HG03558 (cell line): ENCODE measurements at regions not wholly inside any gene's neighbourhood (a gene's known extent, or its start where the extent isn't known, plus 50 kb on each side); places are given as distances from the start of the nearest gene placed in this dataset.
A peak's percentile ranks its signal among the peaks of the same experiment; 100 is the strongest.

Experiments
- ATAC-seq: cut with Tn5 transposase; IDR thresholded peaks from one replicate; pipeline ENCODE4 v1.9.1; 2021; ENCODE audit warnings: moderate number of reproducible peaks; ENCODE audit not compliant: unreplicated experiment; ENCODE audit errors: extremely low read depth

- ATAC-seq, result no peak
Measured at GRCh38 chr5:110021251-110021650, 331.5 kb downstream of the MAN2A1 start.

DNA sequence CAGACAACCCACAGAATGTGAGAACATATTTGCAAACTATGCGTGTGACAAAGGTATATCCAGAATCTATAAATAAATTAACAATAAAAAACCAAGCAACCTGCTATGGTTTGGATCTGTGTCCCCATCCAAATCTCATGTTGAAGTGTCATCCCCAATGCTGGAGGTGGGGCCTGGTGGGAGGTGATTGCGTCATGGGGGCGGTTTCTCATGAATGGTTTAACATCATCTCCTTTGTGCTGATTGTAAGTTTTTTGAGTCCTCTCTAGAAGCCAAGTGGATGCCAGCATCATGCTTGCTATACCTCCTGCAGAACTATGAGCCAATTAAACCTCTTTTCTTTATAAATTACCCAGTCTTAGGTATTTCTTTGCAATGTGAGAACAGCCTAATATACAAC, 335.4 kb downstream of the MAN2A1 start:
- ATAC-seq, result no peak

DNA sequence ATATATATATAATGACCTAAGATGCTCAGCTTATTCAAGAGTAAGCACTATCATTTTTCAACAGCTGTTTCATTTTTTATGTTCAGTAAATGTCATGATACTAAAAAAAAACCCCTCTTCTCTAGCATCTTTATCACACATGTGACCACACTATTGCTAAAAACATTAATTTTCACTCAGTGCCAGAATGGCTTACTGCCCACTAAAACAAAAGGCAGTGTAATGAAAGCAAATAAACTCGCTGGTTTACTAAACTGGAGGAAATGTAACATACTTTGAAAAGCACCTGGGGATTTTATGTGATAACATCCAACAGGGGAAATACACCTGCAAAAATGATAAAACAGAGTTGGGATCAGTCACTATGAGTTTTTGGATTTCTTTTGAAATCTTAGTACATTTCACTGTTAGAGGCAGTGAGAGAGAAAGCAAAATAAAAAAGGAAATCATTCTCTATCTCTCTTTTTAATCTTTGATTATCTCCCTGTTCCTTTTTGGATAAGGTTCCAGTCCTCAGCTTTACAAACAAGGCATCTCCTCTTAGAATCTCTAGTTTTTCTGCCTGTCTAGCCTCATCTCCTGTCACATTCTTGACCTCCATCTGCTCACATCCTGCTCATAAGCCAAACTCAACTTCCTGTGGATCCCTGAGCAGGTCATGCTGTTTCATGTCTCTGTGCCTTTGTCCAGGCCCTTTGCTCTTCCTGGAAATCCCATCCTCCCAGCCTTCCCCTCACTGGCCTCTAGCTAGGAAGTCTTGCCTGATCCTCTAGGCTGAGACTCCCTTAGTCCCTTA, 338.0 kb downstream of the MAN2A1 start:
- no peak for ATAC-seq

GRCh38 chr5:110031402-110032140, 341.8 kb downstream of the MAN2A1 start:
- ATAC-seq, result no peak

DNA sequence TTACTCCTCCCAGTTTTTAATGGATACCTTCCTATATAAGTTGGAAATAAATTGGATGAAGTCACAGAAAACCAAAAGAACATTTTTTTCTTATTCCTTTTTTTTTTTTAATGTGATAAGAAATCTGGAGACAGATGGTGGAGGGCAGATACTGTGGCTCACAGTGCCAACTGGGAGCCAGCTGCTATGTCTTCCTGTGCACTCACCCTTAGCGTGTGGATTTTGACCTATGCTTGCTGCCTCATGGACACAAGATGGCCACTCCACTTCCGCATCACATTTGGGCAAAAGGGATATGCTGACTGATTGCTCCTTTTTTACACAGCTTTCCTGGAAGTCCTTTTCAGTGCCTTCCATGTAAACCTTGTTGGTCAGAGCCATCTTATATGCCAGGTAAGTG, 342.6 kb downstream of the MAN2A1 start:
- no peak for ATAC-seq

- ATAC-seq, result no peak
Measured at GRCh38 chr5:110034056-110034600, 344.4 kb downstream of the MAN2A1 start.

DNA sequence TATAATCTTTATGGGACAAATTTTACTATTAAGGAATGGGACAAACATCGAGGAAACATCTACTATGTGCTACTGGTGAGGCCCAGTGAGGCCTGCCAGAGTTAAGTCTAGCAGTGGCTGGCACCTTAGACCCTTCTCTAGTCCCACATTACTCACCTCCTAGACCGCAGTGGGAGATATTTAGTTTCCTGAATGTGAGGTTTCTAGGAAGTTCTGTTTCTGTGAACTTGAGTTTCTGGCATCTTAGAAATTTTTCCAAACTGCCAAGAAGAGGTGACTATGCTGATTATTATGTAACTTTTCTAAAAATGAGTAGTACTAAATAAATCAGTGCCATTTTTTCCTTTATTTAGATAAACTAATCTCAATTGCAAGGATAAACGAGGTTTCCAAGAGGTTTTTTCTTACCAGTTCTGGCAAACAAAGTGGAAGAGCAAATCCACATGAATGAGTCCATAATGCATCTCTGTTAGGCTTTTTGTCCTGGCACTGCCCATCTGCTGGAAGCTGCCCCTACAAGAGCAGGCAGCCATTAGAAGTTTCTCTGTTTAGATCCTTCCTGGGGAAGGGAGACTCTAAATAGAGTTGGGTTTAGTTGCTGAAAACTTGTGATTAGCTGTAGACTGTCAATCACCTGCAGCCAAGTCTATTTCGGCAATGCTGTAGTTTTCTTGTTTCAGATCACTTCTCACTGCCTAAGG, 348.7 kb downstream of the MAN2A1 start:
- ATAC-seq, result no peak

GRCh38 chr5:110040178-110040577, 350.5 kb downstream of the MAN2A1 start:
- ATAC-seq, result no peak

DNA sequence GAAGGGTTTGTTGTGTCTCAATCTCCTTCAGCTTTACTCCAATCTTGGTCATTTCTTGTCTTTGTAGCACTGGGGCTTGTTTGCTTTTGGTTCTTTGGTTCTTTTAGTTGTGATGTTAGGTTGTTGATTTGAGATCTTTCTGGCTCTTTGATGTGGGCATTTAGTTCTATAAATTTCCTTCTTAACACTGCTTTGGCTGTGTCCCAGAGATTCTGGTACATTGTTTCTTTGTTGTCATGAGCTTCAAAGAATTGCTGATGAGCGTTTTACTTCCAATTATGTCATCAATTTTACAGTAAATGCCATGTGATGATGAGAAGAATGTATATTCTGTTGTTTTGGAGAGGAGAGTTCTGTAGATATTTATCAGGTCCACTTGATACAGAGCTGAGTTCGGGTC, 353.3 kb downstream of the MAN2A1 start:
- ATAC-seq, result no peak

DNA sequence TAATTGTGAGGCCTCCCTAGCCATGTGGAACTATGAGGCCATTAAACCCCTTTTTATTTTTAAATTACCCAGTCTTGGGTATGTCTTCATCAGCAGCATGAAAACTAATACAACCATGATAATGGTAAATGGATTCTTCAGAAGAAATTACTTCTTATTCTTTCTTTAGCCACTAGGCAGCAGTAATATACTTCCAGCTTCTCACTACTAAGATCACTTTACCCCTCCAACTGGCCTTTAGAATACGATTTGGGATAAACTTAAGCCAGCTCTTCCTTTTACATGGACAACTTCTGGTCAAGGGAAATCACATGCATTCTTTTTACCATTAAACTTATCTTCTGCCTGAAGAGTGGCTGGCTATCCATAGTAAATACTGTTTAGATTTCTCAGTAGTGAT, 355.4 kb downstream of the MAN2A1 start:
- no peak for ATAC-seq

DNA sequence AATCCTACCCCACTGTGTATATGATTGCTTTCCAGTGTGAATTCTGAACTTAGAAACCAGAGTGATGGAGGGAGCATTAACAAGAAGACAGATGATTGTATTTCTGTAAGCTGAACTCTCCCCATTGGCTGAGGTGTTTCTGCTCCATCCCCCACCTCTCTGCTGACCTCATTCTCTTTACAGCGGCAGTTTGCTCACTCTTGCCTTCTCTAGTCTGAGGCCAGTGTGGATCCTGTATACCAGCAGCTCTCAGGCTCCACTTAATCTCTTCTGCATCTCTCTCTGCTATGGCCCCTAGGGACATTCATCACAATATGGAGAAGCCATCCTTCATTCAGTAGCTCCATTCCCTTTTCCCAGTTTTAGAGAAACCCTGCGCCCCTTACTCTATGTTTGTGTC, 358.8 kb downstream of the MAN2A1 start:
- no peak for ATAC-seq

DNA sequence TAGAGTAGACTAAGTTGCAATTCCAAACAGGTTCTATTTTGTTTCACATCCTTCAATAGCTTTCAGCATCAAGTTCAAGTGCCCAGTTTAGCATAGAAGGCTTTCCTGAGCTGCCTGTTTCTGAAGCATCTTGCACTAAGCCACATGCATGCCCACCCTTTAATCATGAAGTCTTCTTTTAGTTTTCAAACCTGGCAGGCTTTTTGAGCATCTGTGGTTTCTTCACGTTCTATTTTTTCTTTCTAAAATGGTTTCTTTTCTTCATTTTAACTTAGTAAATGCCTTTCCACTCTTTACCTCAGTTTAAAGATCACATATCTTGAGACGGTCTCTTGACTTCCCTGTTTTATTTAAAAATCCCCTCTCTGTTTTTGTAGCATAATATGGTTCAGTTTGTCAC, 360.1 kb downstream of the MAN2A1 start:
- ATAC-seq, result no peak

GRCh38 chr5:110050640-110051345, 361.1 kb downstream of the MAN2A1 start:
- no peak for ATAC-seq

- no peak for ATAC-seq
Measured at GRCh38 chr5:110053205-110053604, 363.5 kb downstream of the MAN2A1 start.

- ATAC-seq, result no peak
Measured at GRCh38 chr5:110053824-110054223, 364.1 kb downstream of the MAN2A1 start.

- ATAC-seq, result peak; percentile 73
Measured at GRCh38 chr5:110054240-110054639, 364.5 kb downstream of the MAN2A1 start.

GRCh38 chr5:110055302-110055701, 365.6 kb downstream of the MAN2A1 start:
- ATAC-seq, result no peak

GRCh38 chr5:110056580-110057114, 366.9 kb downstream of the MAN2A1 start:
- no peak for ATAC-seq

- ATAC-seq, result no peak
Measured at GRCh38 chr5:110058175-110058574, 368.4 kb downstream of the MAN2A1 start.

DNA sequence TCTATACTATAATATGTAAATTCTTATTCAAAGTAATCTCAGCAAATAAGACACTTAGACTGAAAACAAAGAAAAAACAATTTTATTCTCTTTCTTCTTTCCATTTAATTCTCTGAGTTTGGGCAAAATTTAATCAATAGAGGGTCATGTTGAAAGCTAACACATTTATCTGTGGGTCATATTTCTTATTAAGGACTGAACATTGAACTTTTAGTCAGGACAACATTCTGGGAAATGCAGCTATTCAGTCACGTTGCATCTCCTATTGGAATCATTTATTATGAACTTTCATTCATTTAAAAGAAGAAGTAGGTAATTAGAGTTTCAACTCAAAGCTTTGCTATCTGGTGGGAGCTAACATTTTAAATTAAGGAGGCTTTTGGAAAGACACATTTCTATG, 372.5 kb downstream of the MAN2A1 start:
- ATAC-seq, result no peak
